ENCODE measurements at regions not wholly inside any gene's neighbourhood (a gene's known extent, or its start where the extent isn't known, plus 50 kb on each side); places are given as distances from the start of the nearest gene placed in this dataset.

GRCh38 chr18:53862921-53863320 is 361.5 kb downstream of the MBD2 start:
- Histone ChIP-seq H3K79me2 (ENCODE audit: insufficient read depth, low read length) (no peaks in the 10 kb centered on the region), H3K9ac (ENCODE audit: extremely low read depth, insufficient read length, low read length) (no peak overlapping the region), H4K20me1 (ENCODE audit: control insufficient read depth, insufficient read depth, insufficient read length) (no peaks in the 10 kb centered on the region), H3K4me2 (ENCODE audit: insufficient read depth, insufficient read length, low read length) (no peak overlapping the region), H3K23ac (ENCODE audit: insufficient read length, low read depth, low read length) (no peak overlapping the region), H3K56ac (ENCODE audit: insufficient read length, low read depth, low read length) (no peak overlapping the region), H3K18ac (ENCODE audit: insufficient read length, low read depth, low read length) (no peak overlapping the region), H2BK20ac (ENCODE audit: low read depth, low read length, poor library complexity, severe bottlenecking) (no peak overlapping the region), H2BK12ac (ENCODE audit: insufficient read length, low read depth, low read length) (no peak overlapping the region), H2AK5ac (ENCODE audit: insufficient read length, low read length) (no peak overlapping the region), H3K23me2 (ENCODE audit: insufficient read length, low read depth, low read length, poor library complexity, severe bottlenecking) (no peaks in the 10 kb centered on the region), H3K27ac (ENCODE audit: insufficient read length, low read depth, low read length) (no peak overlapping the region), H4K5ac (ENCODE audit: insufficient read length, low read depth, low read length) (no peak overlapping the region), H3K27me3 (ENCODE audit: insufficient read depth, low read length) (no peaks in the 10 kb centered on the region), H2BK120ac (ENCODE audit: low read depth, low read length, poor library complexity, severe bottlenecking) (no peak overlapping the region), H2AFZ (ENCODE audit: low read length) (no peak overlapping the region), H2BK5ac (ENCODE audit: insufficient read length, low read length) (no peak overlapping the region), H4K8ac (replicated peaks; ENCODE audit: insufficient read length, low read depth, low read length) (no peak overlapping the region), H3K79me1 (ENCODE audit: insufficient read depth, low read depth, low read length, poor library complexity, severe bottlenecking) (no peaks in the 10 kb centered on the region), H3T11ph (ENCODE audit: low read length) (no peak overlapping the region), H3K4me1 (ENCODE audit: insufficient read depth, low read length) (no peaks in the 10 kb centered on the region), H3K9me3 (ENCODE audit: control insufficient read depth, low read depth, low read length) (no peaks in the 10 kb centered on the region), H3K14ac (ENCODE audit: insufficient read depth, low read length) (no peak overlapping the region), H2BK15ac (ENCODE audit: low read depth, low read length) (no peak overlapping the region), H4K91ac (ENCODE audit: insufficient read length, low read depth, low read length) (no peak overlapping the region), H3K4ac (ENCODE audit: low read depth, low read length) (no peak overlapping the region)
- Mint-ChIP-seq H3K27ac (no peak overlapping the region), H3K9me3 (peaks cover 0 to 2% of the 10 kb centered on the region in 2 experiments; a peak in 2 of 5 replicates), H3K4me3 (no peak overlapping the region), H3K27me3 (ENCODE audit: low read depth) (no peaks in the 10 kb centered on the region), H3K36me3 (ENCODE audit: insufficient read depth in 1 of 3, low read depth in 3 of 3) (no peaks in the 10 kb centered on the region), H3K4me1 (no peaks in the 10 kb centered on the region)
- WGBS (ENCODE audit: extremely low coverage, insufficient read length, low lambda C conversion rate): no CpG with 5 or more reads among the region's 1 CpG
- no peak for DNase-seq
- TF ChIP-seq, protein P1, sequence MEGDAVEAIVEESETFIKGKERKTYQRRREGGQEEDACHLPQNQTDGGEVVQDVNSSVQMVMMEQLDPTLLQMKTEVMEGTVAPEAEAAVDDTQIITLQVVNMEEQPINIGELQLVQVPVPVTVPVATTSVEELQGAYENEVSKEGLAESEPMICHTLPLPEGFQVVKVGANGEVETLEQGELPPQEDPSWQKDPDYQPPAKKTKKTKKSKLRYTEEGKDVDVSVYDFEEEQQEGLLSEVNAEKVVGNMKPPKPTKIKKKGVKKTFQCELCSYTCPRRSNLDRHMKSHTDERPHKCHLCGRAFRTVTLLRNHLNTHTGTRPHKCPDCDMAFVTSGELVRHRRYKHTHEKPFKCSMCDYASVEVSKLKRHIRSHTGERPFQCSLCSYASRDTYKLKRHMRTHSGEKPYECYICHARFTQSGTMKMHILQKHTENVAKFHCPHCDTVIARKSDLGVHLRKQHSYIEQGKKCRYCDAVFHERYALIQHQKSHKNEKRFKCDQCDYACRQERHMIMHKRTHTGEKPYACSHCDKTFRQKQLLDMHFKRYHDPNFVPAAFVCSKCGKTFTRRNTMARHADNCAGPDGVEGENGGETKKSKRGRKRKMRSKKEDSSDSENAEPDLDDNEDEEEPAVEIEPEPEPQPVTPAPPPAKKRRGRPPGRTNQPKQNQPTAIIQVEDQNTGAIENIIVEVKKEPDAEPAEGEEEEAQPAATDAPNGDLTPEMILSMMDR (conservative IDR thresholded peaks at IDR 0.05): no peak

All from H9 (cell line).